Neural crest cell (in vitro differentiated cells): ENCODE measurements at regions not wholly inside any gene's neighbourhood (a gene's known extent, or its start where the extent isn't known, plus 50 kb on each side); places are given as distances from the start of the nearest gene placed in this dataset.

ENCODE experiments used
- DNase-seq: peaks from one replicate; pipeline ENCODE4 v3.0.0; 2021; ENCODE audit warnings: low read depth, mixed read lengths, low spot score
- H3K27ac Mint-ChIP-seq: one replicate; pipeline ENCODE4 v1.8.0; 2021; ENCODE audit warnings: mild to moderate bottlenecking, mixed read lengths; ENCODE audit not compliant: unreplicated experiment
- H3K27me3 Mint-ChIP-seq: 2 replicates; pipeline ENCODE4 v1.8.0; 2021; ENCODE audit warnings: low read depth, mild to moderate bottlenecking, mixed read lengths
- H3K36me3 Mint-ChIP-seq: 2 replicates; pipeline ENCODE4 v1.8.0; 2021; ENCODE audit warnings: low read depth, mild to moderate bottlenecking, mixed read lengths
- H3K4me1 Mint-ChIP-seq: 2 replicates; pipeline ENCODE4 v1.8.0; 2021; ENCODE audit warnings: mixed read lengths
- H3K4me3 Mint-ChIP-seq: one replicate; pipeline ENCODE4 v1.8.0; 2021; ENCODE audit warnings: mild to moderate bottlenecking, mixed read lengths
- H3K9me3 Mint-ChIP-seq: 2 replicates; pipeline ENCODE4 v1.8.0; 2021; ENCODE audit warnings: mixed read lengths
- CTCF ChIP-seq: fragments of 200-600 bp; sonication (generic); conservative IDR thresholded peaks from 2 replicates; pipeline ENCODE4 v1.5.0; 2021; ENCODE audit warnings: antibody characterized with exemption, mild to moderate bottlenecking

GRCh38 chr1:194517567-194517966, 1331.2 kb upstream of the B3GALT2 start:
- Mint-ChIP-seq H3K27ac (no peak overlapping the region), H3K4me3 (no peak overlapping the region), H3K27me3 (no peaks in the 10 kb centered on the region), H3K4me1 (no peaks in the 10 kb centered on the region), H3K9me3 (no peaks in the 10 kb centered on the region), H3K36me3 (no peaks in the 10 kb centered on the region)
- no peak for DNase-seq
- TF ChIP-seq CTCF = no peak

- H3K4me1 Mint-ChIP-seq = no peaks in the 10 kb centered on the region
- TF ChIP-seq CTCF = no peak
- H3K27me3 Mint-ChIP-seq = no peaks in the 10 kb centered on the region
- peaks cover 3% of the 10 kb centered on the region for H3K9me3 Mint-ChIP-seq
- H3K36me3 Mint-ChIP-seq = no peaks in the 10 kb centered on the region
- H3K27ac Mint-ChIP-seq = no peak overlapping the region
- DNase-seq = no peak
- no peak overlapping the region for H3K4me3 Mint-ChIP-seq
Measured at GRCh38 chr1:194515916-194516315, 1329.5 kb upstream of the B3GALT2 start.

- Mint-ChIP-seq H3K27ac (no peak overlapping the region), H3K36me3 (peaks cover 6% of the 10 kb centered on the region), H3K9me3 (peaks cover 7% of the 10 kb centered on the region), H3K27me3 (no peaks in the 10 kb centered on the region), H3K4me3 (no peak overlapping the region), H3K4me1 (no peaks in the 10 kb centered on the region)
- no peak for TF ChIP-seq CTCF
- DNase-seq = no peak
Measured at GRCh38 chr1:194512957-194513356, 1326.5 kb upstream of the B3GALT2 start.

GRCh38 chr1:194512345-194512744, 1325.9 kb upstream of the B3GALT2 start:
- no peak overlapping the region for H3K27ac Mint-ChIP-seq
- H3K27me3 Mint-ChIP-seq = no peaks in the 10 kb centered on the region
- peaks cover 6% of the 10 kb centered on the region for H3K36me3 Mint-ChIP-seq
- H3K4me1 Mint-ChIP-seq = no peaks in the 10 kb centered on the region
- no peak for DNase-seq
- H3K4me3 Mint-ChIP-seq = no peak overlapping the region
- H3K9me3 Mint-ChIP-seq = peaks cover 7% of the 10 kb centered on the region
- TF ChIP-seq CTCF = no peak

- H3K27me3 Mint-ChIP-seq = no peaks in the 10 kb centered on the region
- no peak overlapping the region for H3K4me3 Mint-ChIP-seq
- no peaks in the 10 kb centered on the region for H3K4me1 Mint-ChIP-seq
- no peaks in the 10 kb centered on the region for H3K36me3 Mint-ChIP-seq
- no peak for DNase-seq
- no peaks in the 10 kb centered on the region for H3K9me3 Mint-ChIP-seq
- no peak for TF ChIP-seq CTCF
- no peak overlapping the region for H3K27ac Mint-ChIP-seq
Measured at GRCh38 chr1:194503209-194503608, 1316.8 kb upstream of the B3GALT2 start.

GRCh38 chr1:194495434-194495833, 1309.0 kb upstream of the B3GALT2 start:
- H3K27ac Mint-ChIP-seq = no peak overlapping the region
- H3K36me3 Mint-ChIP-seq = peaks cover 5% of the 10 kb centered on the region
- no peak overlapping the region for H3K4me3 Mint-ChIP-seq
- H3K4me1 Mint-ChIP-seq = no peaks in the 10 kb centered on the region
- DNase-seq = no peak
- H3K27me3 Mint-ChIP-seq = no peaks in the 10 kb centered on the region
- H3K9me3 Mint-ChIP-seq = peaks cover 12% of the 10 kb centered on the region
- no peak for TF ChIP-seq CTCF
